Left ventricle myocardium inferior (tissue), 1 donor: ENCODE measurements at regions not wholly inside any gene's neighbourhood (a gene's known extent, or its start where the extent isn't known, plus 50 kb on each side); places are given as distances from the start of the nearest gene placed in this dataset.

Experiments
- DNase-seq: peaks from one replicate; pipeline ENCODE4 v3.0.0-alpha.2; 2020
- H3K27ac ChIP-seq: fragments of 200-600 bp; replicated peaks from 2 replicates; pipeline ENCODE4 v1.8.0; 2021
- H3K27me3 ChIP-seq: fragments of 200-600 bp; 2 replicates; pipeline ENCODE4 v1.8.0; 2021; ENCODE audit warnings: low read depth
- H3K36me3 ChIP-seq: fragments of 200-600 bp; 2 replicates; pipeline ENCODE4 v1.8.0; 2021
- H3K4me1 ChIP-seq: fragments of 200-600 bp; 2 replicates; pipeline ENCODE4 v1.8.0; 2021
- H3K4me3 ChIP-seq: fragments of 200-600 bp; 2 replicates; pipeline ENCODE4 v1.8.0; 2021; ENCODE audit warnings: mild to moderate bottlenecking, moderate library complexity
- H3K9me3 ChIP-seq: fragments of 200-600 bp; replicated peaks from 2 replicates; pipeline ENCODE4 v1.8.0; 2021
- intact Hi-C: fragments of 100-400 bp; cut with micrococcal nuclease; formaldehyde crosslinking; loops from one replicate; pipeline ENCODE4 v1.11.0; 2022
- TF ChIP-seq, protein P1 (sequence below): fragments of 200-600 bp; IDR thresholded peaks from 2 replicates; pipeline ENCODE4 v1.8.0; 2021; ENCODE audit warnings: antibody characterized with exemption, mild to moderate bottlenecking, borderline replicate concordance
- donor health status: DM: no; HTN: yes; CAD: no; lungs with severe emphysema.

DNA sequence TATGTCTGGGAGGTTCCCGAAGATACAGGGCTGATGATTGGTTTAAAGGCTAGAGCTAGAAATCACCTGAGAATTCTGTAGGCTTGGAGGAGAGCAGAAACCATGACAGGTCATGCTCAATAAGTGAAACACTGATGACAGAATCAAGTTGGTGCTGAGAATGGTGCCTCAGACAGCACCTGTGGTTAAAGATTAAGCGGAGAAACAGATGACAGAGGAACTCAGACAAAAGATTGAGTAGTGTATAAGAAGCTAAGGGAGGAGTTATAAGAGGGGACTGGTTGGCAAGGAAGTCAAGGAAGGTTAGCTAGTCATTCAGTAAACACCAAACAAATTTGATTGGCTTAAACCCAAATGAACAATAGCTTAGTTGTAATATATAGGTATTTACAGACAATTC is 385.4 kb upstream of the CNKSR2 start:
- no peaks in the 10 kb centered on the region for H3K4me1 ChIP-seq
- H3K27ac ChIP-seq, result no peak overlapping the region
- DNase-seq, result no peak
- no peak overlapping the region for H3K4me3 ChIP-seq
- H3K36me3 ChIP-seq, result no peaks in the 10 kb centered on the region
- no peaks in the 10 kb centered on the region for H3K27me3 ChIP-seq
- TF ChIP-seq, protein P1, sequence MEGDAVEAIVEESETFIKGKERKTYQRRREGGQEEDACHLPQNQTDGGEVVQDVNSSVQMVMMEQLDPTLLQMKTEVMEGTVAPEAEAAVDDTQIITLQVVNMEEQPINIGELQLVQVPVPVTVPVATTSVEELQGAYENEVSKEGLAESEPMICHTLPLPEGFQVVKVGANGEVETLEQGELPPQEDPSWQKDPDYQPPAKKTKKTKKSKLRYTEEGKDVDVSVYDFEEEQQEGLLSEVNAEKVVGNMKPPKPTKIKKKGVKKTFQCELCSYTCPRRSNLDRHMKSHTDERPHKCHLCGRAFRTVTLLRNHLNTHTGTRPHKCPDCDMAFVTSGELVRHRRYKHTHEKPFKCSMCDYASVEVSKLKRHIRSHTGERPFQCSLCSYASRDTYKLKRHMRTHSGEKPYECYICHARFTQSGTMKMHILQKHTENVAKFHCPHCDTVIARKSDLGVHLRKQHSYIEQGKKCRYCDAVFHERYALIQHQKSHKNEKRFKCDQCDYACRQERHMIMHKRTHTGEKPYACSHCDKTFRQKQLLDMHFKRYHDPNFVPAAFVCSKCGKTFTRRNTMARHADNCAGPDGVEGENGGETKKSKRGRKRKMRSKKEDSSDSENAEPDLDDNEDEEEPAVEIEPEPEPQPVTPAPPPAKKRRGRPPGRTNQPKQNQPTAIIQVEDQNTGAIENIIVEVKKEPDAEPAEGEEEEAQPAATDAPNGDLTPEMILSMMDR, result no peak
- intact Hi-C loops, result no loop called here
- H3K9me3 ChIP-seq, result no peaks in the 10 kb centered on the region

DNA sequence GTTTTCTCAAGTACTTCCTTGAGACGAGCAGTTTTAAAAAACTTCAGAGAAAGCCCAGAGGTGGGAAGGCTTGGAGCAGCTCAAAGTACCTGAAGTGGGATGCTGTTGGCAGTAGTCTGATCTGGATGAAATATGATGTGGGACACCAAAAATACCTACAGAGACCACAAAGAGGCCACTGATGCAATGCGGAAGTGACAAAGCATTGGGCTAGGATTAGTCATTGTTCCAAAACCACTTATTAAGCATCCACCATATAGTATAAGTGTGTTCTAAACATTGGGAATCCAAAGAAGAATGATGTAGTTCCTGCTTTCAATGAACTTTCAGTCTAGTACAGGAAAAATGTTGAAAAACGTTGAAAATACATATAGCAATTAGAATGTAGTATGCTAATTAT is 386.1 kb upstream of the CNKSR2 start:
- Histone ChIP-seq H3K4me1 (no peaks in the 10 kb centered on the region), H3K27ac (no peak overlapping the region), H3K4me3 (no peak overlapping the region), H3K9me3 (no peaks in the 10 kb centered on the region), H3K27me3 (no peaks in the 10 kb centered on the region), H3K36me3 (no peaks in the 10 kb centered on the region)
- intact Hi-C loops, result no loop called here
- TF ChIP-seq, protein P1, result no peak
- DNase-seq, result no peak

DNA sequence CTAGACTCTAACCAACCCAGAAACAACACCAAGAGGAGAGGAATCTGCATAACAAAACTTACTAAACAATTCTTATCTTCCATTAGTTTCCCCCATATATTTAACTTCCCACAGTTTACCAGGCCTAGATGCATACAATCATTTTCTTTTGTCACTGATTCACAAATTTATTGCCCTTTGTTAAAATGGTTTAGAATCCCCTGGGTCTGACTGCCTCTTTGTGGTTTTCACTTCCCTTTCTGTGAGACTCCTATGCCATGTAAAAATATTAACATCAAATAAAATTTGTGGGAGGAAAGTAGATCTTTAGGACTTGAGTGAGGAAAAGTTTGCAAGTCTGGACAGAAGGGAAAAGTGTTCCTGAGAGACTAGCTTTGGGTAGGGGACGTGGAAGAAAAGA is 393.8 kb upstream of the CNKSR2 start:
- H3K27ac ChIP-seq, result no peak overlapping the region
- H3K27me3 ChIP-seq, result no peaks in the 10 kb centered on the region
- H3K36me3 ChIP-seq, result no peaks in the 10 kb centered on the region
- intact Hi-C loops, result no loop called here
- DNase-seq, result no peak
- TF ChIP-seq, protein P1, result no peak
- no peak overlapping the region for H3K4me3 ChIP-seq
- no peaks in the 10 kb centered on the region for H3K4me1 ChIP-seq
- H3K9me3 ChIP-seq, result no peaks in the 10 kb centered on the region

DNA sequence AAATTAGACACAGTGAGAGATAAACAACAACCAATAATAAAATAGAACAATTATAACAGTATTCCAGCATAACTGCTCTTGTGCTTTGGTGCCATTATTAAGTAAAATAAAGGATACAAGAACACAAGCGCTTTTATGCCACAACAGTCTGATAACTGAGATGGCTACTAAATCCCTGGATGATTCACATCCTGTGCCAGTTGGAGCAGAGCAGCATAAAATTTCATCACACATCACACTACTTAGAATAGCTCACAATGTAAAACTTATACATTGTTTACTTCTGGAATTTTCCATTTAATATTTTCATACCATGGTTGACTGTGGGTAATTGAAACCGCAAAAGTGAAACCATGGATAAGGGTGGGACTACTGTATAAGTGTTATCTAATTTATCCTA is 399.9 kb upstream of the CNKSR2 start:
- Histone ChIP-seq H3K36me3 (no peaks in the 10 kb centered on the region), H3K9me3 (no peaks in the 10 kb centered on the region)
- intact Hi-C loops, result no loop called here

DNA sequence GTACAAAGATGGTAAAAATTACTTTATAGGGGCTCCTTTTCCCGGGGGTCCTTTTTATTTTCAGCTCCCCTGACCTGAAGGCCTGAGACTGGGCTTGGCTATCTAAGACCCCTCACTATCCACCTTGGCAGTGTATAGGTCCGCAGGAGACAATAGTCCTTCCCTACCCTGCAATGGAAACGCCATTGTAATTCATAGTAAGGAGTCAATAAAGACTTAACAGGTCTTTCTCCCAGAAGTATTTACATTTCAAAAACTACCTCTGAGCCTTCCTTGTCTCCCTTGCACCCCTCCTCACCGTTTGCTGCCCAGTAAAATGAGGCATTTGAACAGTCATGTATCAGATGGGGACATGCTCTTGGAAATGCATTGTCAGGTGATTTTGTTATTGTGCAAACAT is 401.2 kb upstream of the CNKSR2 start:
- no peak for DNase-seq
- H3K27me3 ChIP-seq, result no peaks in the 10 kb centered on the region
- H3K9me3 ChIP-seq, result no peaks in the 10 kb centered on the region
- intact Hi-C loops, result no loop called here
- H3K4me3 ChIP-seq, result no peak overlapping the region
- no peaks in the 10 kb centered on the region for H3K4me1 ChIP-seq
- no peak overlapping the region for H3K27ac ChIP-seq
- no peaks in the 10 kb centered on the region for H3K36me3 ChIP-seq
- TF ChIP-seq, protein P1, result no peak

More for the DNA sequence above, 399.9 kb upstream of the CNKSR2 start:
- Histone ChIP-seq H3K4me3 (no peak overlapping the region), H3K27ac (no peak overlapping the region), H3K27me3 (no peaks in the 10 kb centered on the region), H3K4me1 (no peaks in the 10 kb centered on the region)
- TF ChIP-seq, protein P1, result no peak
- DNase-seq, result no peak

DNA sequence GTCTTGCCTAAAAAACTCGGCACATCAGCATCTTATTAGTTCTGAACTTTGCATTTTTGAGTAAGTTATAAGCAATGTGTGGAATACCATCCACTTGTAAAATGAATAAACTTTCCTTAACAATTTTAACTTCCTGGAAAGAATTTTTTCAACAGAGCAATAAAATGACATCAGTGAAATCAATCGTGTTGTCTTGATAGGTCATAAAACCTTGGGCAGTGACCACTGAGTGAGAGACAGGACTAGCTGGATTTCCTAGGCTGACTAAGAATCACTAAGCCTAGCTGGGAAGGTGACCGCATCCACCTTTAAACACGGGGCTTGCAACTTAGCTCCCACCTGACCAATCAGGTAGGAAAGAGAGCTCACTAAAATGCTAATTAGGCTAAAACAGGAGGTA is 403.0 kb upstream of the CNKSR2 start:
- Histone ChIP-seq H3K36me3 (no peaks in the 10 kb centered on the region), H3K9me3 (no peaks in the 10 kb centered on the region), H3K27me3 (no peaks in the 10 kb centered on the region), H3K4me3 (no peak overlapping the region), H3K4me1 (no peaks in the 10 kb centered on the region), H3K27ac (no peak overlapping the region)
- intact Hi-C loops, result no loop called here
- DNase-seq, result no peak
- TF ChIP-seq, protein P1, result no peak
